NCI-H1092 (cell line): ENCODE measurements at regions not wholly inside any gene's neighbourhood (a gene's known extent, or its start where the extent isn't known, plus 50 kb on each side); places are given as distances from the start of the nearest gene placed in this dataset.
A peak's percentile ranks its signal among the peaks of the same experiment; 100 is the strongest.

ENCODE experiments used
- DNase-seq: peaks from one replicate; lab custom pipeline; 2025; lab: John Stamatoyannopoulos, UW

DNA sequence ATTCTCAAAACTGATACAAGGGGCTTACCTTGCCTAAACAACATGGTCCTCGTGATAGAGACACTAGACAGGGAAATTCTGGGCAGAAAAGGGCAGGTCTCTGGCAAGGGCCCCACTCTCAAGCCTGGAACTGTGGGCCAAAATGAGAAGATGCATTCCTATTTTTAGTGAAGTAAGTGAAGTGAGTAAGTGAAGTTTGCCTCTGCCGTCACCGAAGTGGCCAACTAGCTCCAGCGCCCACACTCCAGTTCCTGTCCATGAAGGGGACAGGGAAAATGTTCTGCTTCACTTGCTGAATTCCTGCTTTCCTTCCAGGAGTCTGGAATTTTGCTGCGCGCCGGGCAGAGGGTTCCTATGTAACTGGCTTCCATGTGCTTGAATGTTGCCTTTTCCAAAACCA is 1035.6 kb upstream of the TMEM132C start:
- DNase-seq, result no peak

DNA sequence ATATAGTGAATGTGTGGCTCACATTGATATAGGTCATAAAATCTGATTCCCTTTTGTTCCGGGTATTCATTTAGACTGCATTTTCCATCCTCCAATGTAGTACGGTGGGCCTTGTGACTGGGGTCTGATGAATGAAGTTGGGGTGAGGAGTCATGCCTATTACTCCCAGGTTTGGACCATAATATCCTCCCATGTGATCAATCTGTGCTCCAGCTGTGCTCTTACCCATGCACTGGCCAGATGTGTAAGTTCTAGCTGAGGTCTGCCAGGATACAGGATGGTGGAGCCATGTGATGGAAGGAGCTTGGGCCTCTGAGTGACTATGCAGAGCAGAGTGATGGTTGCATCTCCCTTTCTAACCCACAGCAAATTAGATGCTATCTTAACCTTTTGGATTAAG is 1034.0 kb upstream of the TMEM132C start:
- DNase-seq, result no peak

- DNase-seq, result no peak
These were observed 1031.2 kb upstream of the TMEM132C start for GRCh38 chr12:127235761-127236160.

- DNase-seq, result no peak
These were observed 1030.5 kb upstream of the TMEM132C start for GRCh38 chr12:127236491-127236890.

GRCh38 chr12:127237151-127237550 is 1029.8 kb upstream of the TMEM132C start:
- no peak for DNase-seq

GRCh38 chr12:127238107-127238506 is 1028.9 kb upstream of the TMEM132C start:
- no peak for DNase-seq

DNA sequence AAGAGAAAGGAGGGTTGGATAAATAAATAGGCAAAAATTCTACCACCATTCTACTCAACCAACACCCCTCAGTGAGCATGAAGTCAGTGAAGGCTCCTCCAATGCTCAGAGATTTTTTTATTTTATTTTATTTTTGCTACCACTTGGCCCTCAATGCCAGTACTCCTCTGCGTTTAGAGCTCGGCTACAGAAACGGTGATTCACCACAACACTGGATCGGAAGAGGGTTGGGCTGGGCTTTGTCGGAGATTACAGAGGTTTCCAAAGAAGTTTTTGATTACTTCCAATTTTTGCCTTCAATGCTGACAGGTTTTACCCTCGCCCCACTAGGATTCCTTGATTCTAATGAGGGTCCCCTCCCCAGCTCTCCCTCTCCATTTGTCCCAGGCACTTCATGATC is 1027.2 kb upstream of the TMEM132C start:
- no peak for DNase-seq

- peak; percentile 7 for DNase-seq
These were observed 1026.6 kb upstream of the TMEM132C start for GRCh38 chr12:127240249-127240929.

GRCh38 chr12:127241072-127241817 is 1025.7 kb upstream of the TMEM132C start:
- DNase-seq, result no peak

DNA sequence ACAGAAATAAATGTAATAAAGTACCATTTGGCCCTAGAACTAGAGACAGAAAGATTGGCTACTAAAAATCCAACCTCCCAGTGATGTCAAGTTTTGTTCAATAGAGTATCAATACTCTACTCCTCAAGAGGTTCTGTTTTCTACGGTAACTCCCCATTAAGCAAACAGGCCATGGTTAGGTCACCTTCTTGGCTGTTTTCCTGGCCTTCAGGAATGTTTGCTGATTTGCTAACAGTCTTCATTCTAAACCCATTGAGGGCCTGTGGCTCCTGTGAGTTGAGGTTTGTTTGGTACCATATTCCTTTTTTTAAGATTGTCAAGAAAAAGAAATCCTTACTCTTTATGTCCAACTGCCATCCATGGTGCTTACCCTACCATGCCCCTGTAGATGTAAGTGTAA is 1022.0 kb upstream of the TMEM132C start:
- DNase-seq, result no peak

DNA sequence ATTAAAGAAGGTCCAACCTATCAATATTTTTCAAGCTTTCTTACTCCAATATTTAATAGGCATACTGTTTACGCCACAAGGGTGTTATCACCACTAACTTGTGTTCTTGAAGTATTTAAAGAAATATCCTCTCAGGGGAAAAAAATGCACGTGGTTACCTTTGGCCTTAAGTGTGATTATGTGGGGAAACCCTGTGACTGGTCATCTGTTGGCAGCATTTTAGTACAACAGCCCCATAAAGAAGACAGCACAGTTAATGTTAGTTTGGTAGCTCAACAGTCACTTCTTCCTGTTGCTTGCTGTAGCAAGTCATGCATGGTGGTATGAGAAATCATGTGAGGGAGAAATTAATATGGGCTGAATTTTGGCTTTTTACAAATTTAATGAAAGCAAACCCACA is 1021.5 kb upstream of the TMEM132C start:
- no peak for DNase-seq

DNA sequence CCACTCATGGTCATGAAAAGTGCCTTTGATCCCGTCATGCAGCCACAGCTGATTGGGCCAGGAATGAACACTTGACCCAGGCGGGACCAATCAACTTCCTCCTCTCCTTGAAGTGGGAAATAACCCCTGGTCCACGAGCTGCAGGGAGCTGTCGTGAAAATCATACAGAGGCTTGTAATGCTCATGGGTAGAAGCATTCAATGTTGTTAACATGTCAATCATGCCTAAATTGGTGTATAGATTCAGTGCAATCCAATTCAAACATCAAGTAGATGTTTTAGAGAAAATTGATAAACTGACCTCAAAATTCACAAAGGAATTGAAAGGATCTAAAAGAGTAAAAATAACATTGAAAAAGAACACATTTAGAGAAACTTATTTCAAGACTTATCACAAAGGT is 1019.0 kb upstream of the TMEM132C start:
- DNase-seq, result no peak

DNA sequence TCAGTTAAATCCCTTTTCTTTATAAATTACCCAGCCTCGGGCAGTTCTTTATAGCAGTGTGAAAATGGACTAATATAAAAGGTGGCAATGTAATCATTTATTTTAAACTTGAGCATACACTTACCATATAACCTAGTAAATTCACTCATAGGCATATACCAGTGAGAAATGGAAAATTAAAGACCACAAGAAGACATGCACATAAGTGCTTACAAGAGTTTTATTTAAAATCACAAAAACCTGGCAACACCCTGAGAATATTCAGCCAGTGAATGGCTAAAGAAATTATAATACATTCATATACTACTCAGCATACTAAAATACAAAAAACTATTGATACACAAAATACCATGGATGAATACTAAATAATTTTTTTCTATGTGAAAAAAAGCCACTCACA is 1017.5 kb upstream of the TMEM132C start:
- no peak for DNase-seq

- DNase-seq, result no peak
These were observed 1013.1 kb upstream of the TMEM132C start for GRCh38 chr12:127253797-127254327.

DNA sequence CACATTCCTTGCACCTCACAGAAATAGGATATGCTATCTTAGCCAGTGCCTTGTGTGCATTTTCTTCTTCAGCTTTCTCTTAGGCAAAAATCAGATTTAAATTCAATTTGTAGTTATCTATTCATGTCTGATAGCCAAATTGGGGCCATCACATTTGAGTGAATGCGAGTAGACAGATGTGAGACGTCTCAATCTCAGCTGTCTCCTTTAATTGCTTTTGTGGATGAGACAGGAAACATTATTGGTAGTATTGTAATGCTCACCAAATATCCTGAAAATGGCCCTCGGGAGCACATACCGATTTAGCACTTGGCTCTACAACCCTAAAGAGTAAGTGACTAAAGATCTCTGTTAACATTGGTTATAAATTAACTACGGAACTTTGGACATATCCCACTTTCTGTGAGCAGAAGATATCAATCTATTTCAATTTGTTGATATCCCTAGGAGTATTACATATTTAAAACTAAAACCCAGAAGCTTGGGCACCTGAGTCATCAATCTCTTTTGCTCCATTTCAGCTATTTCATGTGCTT is 1012.5 kb upstream of the TMEM132C start:
- DNase-seq, result no peak

DNA sequence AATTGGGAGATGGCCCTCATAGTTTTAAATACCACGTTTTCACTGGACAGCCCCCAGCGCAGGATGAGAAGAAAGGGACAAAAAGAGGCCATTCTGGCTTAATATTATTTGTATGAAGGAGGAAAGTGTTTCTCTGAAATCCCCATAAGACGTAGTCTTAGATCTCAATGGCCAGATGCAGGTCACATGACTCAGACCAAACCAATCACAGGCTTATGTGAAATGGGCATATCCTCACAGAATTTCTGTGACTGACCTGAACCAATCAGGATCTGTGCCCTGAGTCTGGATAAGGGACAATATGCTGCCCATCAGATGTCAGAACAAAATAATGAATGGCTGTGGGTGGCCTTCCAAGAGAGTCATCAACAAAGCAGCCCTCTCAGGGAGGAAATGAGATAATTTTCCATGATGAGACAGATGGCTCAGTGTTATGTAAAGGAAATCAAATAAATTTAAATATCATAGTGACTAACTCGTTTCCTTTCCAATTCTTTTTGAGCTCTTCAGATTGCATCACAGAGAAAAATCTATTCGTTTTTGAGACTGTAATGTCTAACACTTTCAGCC is 1009.5 kb upstream of the TMEM132C start:
- no peak for DNase-seq

- DNase-seq, result no peak
These were observed 1006.4 kb upstream of the TMEM132C start for GRCh38 chr12:127260531-127260930.

DNA sequence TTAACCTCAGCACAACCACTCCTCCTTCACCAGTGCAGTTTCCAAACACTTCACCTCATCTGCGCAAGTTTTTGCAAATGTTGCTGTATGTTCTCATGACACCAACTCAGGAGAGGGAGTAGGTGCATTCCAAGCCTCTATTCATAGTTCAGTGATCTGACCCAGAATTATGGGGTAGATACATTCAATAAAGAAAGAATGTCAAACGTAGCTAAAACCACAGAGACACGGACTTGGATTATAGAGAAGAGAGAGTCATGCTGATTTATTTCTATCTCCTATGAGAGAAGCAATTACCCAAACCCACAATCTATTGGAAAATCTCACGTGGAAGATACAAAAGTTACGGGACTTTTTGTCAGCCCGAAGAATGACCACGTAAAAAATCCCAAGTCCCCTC is 1006.0 kb upstream of the TMEM132C start:
- DNase-seq, result no peak

- no peak for DNase-seq
These were observed 1004.4 kb upstream of the TMEM132C start for GRCh38 chr12:127262615-127263014.

- no peak for DNase-seq
These were observed 1003.3 kb upstream of the TMEM132C start for GRCh38 chr12:127263621-127264020.

DNA sequence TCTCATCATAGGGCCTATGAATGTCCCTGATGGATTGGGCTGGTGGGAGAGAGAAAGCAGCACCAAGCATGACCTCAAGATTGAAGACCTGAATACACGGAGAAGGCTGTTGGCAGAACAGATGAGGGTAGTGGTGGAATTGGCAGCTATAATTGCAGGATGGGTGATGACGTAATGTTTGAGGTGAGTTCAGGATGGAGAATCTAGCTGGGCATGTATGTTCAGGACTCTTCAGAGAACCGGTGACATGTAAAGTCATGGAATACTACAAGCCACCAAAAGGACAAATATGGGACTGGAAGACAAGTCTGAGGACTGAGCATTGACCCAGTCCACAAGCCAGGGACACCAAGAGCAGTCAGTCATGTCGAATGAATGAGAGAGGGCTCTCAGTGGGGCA is 999.8 kb upstream of the TMEM132C start:
- DNase-seq, result no peak

- no peak for DNase-seq
These were observed 998.8 kb upstream of the TMEM132C start for GRCh38 chr12:127268213-127268612.
